ENCODE measurements at regions not wholly inside any gene's neighbourhood (a gene's known extent, or its start where the extent isn't known, plus 50 kb on each side); places are given as distances from the start of the nearest gene placed in this dataset.
A peak's percentile ranks its signal among the peaks of the same experiment; 100 is the strongest.

DNA sequence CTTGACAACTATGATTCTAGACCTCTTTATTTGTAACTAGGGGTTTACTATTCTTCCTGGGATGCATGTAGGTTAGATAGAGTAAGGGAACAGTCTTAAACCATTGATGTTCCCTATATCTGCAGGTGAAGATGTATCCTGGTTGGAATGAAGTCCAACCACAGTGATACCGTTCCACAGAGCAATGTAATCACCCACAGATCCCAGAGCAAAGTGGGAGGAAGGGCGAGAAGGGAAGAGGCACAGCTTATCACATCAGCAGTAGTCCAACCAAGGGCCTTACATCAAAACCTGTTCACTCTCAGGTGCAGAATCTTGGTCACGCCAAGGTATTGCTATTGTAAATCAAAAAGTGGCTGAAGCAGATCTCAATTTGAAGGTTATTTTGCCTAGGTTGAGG, 61.8 kb upstream of the LIPC start:
- Histone ChIP-seq H3K9ac (ENCODE audit: control insufficient read depth, insufficient read depth, low read length) (no peak overlapping the region), H3K4me3 (no peak overlapping the region), H3K79me2 (ENCODE audit: control insufficient read depth, insufficient read depth, low read length) (no peaks in the 10 kb centered on the region), H2AFZ (ENCODE audit: control insufficient read depth, low read depth, low read length) (peak overlapping the region; percentile 52), H3K36me3 (ENCODE audit: control insufficient read depth in 2 of 2, insufficient read depth in 2 of 2, low read length in 1 of 2) (no peaks in the 10 kb centered on the region), H3K4me2 (ENCODE audit: control insufficient read depth, insufficient read depth) (peak overlapping the region; percentile 39; the same call in 1 of the 2 replicates), H3K27me3 (replicated peaks in 1 of 2; ENCODE audit: control insufficient read depth in 2 of 2, insufficient read depth in 2 of 2, low read length in 1 of 2) (no peaks in the 10 kb centered on the region), H3K4me1 (ENCODE audit: control insufficient read depth, insufficient read depth, low read length) (no peaks in the 10 kb centered on the region), H4K20me1 (ENCODE audit: control insufficient read depth, insufficient read depth) (no peaks in the 10 kb centered on the region), H3K27ac (ENCODE audit: control insufficient read depth, insufficient read depth) (no peak overlapping the region), H3K9me3 (replicated peaks; ENCODE audit: control insufficient read depth, insufficient read depth, low read length) (no peaks in the 10 kb centered on the region)
- FAIRE-seq = peak; percentile 41
- intact Hi-C loops (cut with micrococcal nuclease; ENCODE audit: unreplicated experiment) = no loop called here
- ChIA-PET RAD21 (ENCODE audit: unreplicated experiment) (interaction anchor here (1.0 to 2.3 kb wide), 2 partner anchors 10 to 12 kb away, joined by 4 to 7 read pairs; no protein-coding TSS in a partner anchor), CTCF (no interaction called here), POLR2A (interaction anchor here (1.3 kb wide), 1 partner anchor 37 kb away, joined by 6 read pairs; no protein-coding TSS in a partner anchor), SMC1A (ENCODE audit: uncharacterized antibody, unreplicated experiment) (interaction anchor here (0.8 to 1.6 kb wide), 3 partner anchors 9 to 13 kb away, joined by 3 to 5 read pairs (median 4); no protein-coding TSS in a partner anchor)
- in situ Hi-C loops (cut with MboI) = no loop called here
- WGBS (ENCODE audit: insufficient coverage, insufficient replicate concordance, low lambda C conversion rate, missing lambda C conversion rate) = 14% methylated on average over 3 of the region's 3 CpGs
- ATAC-seq = no peak
- DNase-seq (ENCODE audit: low read depth, low spot score) = no peak
- no TSS peak for BruUV-seq (replicated peaks)
- TF ChIP-seq, protein P1, sequence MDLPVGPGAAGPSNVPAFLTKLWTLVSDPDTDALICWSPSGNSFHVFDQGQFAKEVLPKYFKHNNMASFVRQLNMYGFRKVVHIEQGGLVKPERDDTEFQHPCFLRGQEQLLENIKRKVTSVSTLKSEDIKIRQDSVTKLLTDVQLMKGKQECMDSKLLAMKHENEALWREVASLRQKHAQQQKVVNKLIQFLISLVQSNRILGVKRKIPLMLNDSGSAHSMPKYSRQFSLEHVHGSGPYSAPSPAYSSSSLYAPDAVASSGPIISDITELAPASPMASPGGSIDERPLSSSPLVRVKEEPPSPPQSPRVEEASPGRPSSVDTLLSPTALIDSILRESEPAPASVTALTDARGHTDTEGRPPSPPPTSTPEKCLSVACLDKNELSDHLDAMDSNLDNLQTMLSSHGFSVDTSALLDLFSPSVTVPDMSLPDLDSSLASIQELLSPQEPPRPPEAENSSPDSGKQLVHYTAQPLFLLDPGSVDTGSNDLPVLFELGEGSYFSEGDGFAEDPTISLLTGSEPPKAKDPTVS (IDR thresholded peaks at IDR 0.05; ENCODE audit: low read depth, low read length) = no peak
- no peak for TF ChIP-seq PAX8 (IDR thresholded peaks at IDR 0.05)
- no peak for TF ChIP-seq LARP7 (IDR thresholded peaks at IDR 0.05)
- no peak for TF ChIP-seq NFXL1 (IDR thresholded peaks at IDR 0.05; ENCODE audit: borderline replicate concordance)
- TF ChIP-seq, protein P2, sequence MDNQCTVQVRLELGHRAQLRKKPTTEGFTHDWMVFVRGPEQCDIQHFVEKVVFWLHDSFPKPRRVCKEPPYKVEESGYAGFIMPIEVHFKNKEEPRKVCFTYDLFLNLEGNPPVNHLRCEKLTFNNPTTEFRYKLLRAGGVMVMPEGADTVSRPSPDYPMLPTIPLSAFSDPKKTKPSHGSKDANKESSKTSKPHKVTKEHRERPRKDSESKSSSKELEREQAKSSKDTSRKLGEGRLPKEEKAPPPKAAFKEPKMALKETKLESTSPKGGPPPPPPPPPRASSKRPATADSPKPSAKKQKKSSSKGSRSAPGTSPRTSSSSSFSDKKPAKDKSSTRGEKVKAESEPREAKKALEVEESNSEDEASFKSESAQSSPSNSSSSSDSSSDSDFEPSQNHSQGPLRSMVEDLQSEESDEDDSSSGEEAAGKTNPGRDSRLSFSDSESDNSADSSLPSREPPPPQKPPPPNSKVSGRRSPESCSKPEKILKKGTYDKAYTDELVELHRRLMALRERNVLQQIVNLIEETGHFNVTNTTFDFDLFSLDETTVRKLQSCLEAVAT (IDR thresholded peaks at IDR 0.05) = no peak
- no peak for TF ChIP-seq EED (IDR thresholded peaks at IDR 0.05; ENCODE audit: low read depth)
- TF ChIP-seq SP1 (IDR thresholded peaks at IDR 0.05; ENCODE audit: low read depth, low read length) = no peak
- TF ChIP-seq, protein P3, sequence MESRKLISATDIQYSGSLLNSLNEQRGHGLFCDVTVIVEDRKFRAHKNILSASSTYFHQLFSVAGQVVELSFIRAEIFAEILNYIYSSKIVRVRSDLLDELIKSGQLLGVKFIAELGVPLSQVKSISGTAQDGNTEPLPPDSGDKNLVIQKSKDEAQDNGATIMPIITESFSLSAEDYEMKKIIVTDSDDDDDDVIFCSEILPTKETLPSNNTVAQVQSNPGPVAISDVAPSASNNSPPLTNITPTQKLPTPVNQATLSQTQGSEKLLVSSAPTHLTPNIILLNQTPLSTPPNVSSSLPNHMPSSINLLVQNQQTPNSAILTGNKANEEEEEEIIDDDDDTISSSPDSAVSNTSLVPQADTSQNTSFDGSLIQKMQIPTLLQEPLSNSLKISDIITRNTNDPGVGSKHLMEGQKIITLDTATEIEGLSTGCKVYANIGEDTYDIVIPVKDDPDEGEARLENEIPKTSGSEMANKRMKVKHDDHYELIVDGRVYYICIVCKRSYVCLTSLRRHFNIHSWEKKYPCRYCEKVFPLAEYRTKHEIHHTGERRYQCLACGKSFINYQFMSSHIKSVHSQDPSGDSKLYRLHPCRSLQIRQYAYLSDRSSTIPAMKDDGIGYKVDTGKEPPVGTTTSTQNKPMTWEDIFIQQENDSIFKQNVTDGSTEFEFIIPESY (IDR thresholded peaks at IDR 0.05) = no peak
- TF ChIP-seq, protein P4, sequence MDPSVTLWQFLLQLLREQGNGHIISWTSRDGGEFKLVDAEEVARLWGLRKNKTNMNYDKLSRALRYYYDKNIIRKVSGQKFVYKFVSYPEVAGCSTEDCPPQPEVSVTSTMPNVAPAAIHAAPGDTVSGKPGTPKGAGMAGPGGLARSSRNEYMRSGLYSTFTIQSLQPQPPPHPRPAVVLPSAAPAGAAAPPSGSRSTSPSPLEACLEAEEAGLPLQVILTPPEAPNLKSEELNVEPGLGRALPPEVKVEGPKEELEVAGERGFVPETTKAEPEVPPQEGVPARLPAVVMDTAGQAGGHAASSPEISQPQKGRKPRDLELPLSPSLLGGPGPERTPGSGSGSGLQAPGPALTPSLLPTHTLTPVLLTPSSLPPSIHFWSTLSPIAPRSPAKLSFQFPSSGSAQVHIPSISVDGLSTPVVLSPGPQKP (IDR thresholded peaks at IDR 0.05; ENCODE audit: low read depth, low read length) = no peak
- TF ChIP-seq HCFC1 (IDR thresholded peaks at IDR 0.05; ENCODE audit: low read length) = no peak
- TF ChIP-seq ZSCAN29 (IDR thresholded peaks at IDR 0.05) = no peak
- TF ChIP-seq, protein P5, sequence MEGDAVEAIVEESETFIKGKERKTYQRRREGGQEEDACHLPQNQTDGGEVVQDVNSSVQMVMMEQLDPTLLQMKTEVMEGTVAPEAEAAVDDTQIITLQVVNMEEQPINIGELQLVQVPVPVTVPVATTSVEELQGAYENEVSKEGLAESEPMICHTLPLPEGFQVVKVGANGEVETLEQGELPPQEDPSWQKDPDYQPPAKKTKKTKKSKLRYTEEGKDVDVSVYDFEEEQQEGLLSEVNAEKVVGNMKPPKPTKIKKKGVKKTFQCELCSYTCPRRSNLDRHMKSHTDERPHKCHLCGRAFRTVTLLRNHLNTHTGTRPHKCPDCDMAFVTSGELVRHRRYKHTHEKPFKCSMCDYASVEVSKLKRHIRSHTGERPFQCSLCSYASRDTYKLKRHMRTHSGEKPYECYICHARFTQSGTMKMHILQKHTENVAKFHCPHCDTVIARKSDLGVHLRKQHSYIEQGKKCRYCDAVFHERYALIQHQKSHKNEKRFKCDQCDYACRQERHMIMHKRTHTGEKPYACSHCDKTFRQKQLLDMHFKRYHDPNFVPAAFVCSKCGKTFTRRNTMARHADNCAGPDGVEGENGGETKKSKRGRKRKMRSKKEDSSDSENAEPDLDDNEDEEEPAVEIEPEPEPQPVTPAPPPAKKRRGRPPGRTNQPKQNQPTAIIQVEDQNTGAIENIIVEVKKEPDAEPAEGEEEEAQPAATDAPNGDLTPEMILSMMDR (IDR thresholded peaks at IDR 0.05 in 2 of 3, conservative IDR thresholded peaks at IDR 0.05 in 1 of 3; ENCODE audit: control insufficient read depth in 2 of 3, extremely low read depth in 1 of 3, insufficient read depth in 1 of 3, low read depth in 3 of 3, low read length in 3 of 3) = no peak
- TF ChIP-seq RBBP5 (conservative IDR thresholded peaks at IDR 0.05) = no peak
- TF ChIP-seq NR2F1 (conservative IDR thresholded peaks at IDR 0.05) = no peak
- TF ChIP-seq EZH2 (IDR thresholded peaks at IDR 0.05; ENCODE audit: borderline replicate concordance, control insufficient read depth, low read depth, low read length) = no peak
- no peak for TF ChIP-seq TCF12 (IDR thresholded peaks at IDR 0.05; ENCODE audit: low read depth, low read length)
- no peak for TF ChIP-seq NBN (IDR thresholded peaks at IDR 0.05)
- TF ChIP-seq YY1 (IDR thresholded peaks at IDR 0.05; ENCODE audit: low read depth, low read length) = no peak
- TF ChIP-seq ZNF622 (IDR thresholded peaks at IDR 0.05) = no peak
- no peak for TF ChIP-seq RCOR1 (conservative IDR thresholded peaks at IDR 0.05; ENCODE audit: low read depth, low read length)
